ENCODE measurements at regions not wholly inside any gene's neighbourhood (a gene's known extent, or its start where the extent isn't known, plus 50 kb on each side); places are given as distances from the start of the nearest gene placed in this dataset.

DNA sequence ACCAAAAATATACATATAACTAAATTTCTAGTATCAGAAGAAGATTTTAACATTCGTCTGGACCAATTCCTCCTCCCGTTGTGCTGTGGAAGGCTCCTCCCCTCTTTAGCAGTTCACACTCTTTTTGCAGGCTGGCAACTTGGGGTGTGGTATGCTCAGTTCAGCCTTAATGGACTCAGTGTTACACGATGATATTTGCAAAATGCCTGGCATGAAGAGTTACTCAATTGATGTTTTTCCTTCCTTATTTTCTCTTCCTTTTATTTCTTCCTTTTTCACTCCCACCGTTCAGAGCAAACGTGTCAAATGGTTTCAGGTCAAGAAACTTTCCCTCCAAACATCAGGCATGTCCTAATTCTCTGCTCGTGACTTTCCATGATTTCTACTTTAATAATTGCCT, 248.3 kb downstream of the PHF14 start:
- TF ChIP-seq CTCF (IDR thresholded peaks at IDR 0.05 in 2 of 3, conservative IDR thresholded peaks at IDR 0.05 in 1 of 3; ENCODE audit: borderline replicate concordance in 1 of 3, insufficient read depth in 1 of 3, low read depth in 2 of 3, low read length in 2 of 3), result no peak
- no peak for TF ChIP-seq ELF1 (IDR thresholded peaks at IDR 0.05; ENCODE audit: borderline replicate concordance, low read depth)
- TF ChIP-seq SIN3A (IDR thresholded peaks at IDR 0.05; ENCODE audit: low read depth), result no peak
- no peak for TF ChIP-seq TCF7L2 (IDR thresholded peaks at IDR 0.05; ENCODE audit: borderline replicate concordance, extremely low read depth, insufficient read depth, insufficient read length)
- TF ChIP-seq POLR2AphosphoS5 (IDR thresholded peaks at IDR 0.05; ENCODE audit: low read depth, low read length), result no peak
- TF ChIP-seq EZH2 (IDR thresholded peaks at IDR 0.05), result no peak
- TF ChIP-seq POLR2A (IDR thresholded peaks at IDR 0.05; ENCODE audit: borderline replicate concordance, extremely low read depth, insufficient read depth, insufficient read length), result no peak
- no peak for TF ChIP-seq SRF (IDR thresholded peaks at IDR 0.05; ENCODE audit: low read depth)

Data from HCT116 (cell line).